DOHH2 (cell line): ENCODE measurements at regions not wholly inside any gene's neighbourhood (a gene's known extent, or its start where the extent isn't known, plus 50 kb on each side); places are given as distances from the start of the nearest gene placed in this dataset.

ENCODE experiments used
- H3F3A ChIP-seq: fragments of 200-600 bp; sonication (generic), shearing (Covaris generic); 2 replicates; pipeline ENCODE4 v1.6.0; 2016; ENCODE audit warnings: antibody characterized with exemption, mild to moderate bottlenecking; ENCODE audit not compliant: control insufficient read depth, insufficient read depth
- H3K27ac ChIP-seq: fragments of 200-600 bp; sonication (generic); 2 replicates; pipeline ENCODE4 v1.5.1; 2014; ENCODE audit warnings: low read depth, mild to moderate bottlenecking, low read length, moderate library complexity
- H3K27me3 ChIP-seq: fragments of 200-600 bp; sonication (generic); 2 replicates; pipeline ENCODE4 v1.6.1; 2014; ENCODE audit warnings: mild to moderate bottlenecking, low read length, mixed read lengths; ENCODE audit not compliant: control insufficient read depth
- H3K36me3 ChIP-seq: fragments of 200-600 bp; sonication (generic); 2 replicates; pipeline ENCODE4 v1.6.1; 2014; ENCODE audit warnings: mild to moderate bottlenecking, low read length, moderate library complexity, mixed read lengths; ENCODE audit not compliant: control insufficient read depth
- H3K4me1 ChIP-seq: fragments of 200-600 bp; sonication (generic); 2 replicates; pipeline ENCODE4 v1.6.1; 2014; ENCODE audit warnings: mild to moderate bottlenecking, low read length, mixed read lengths; ENCODE audit not compliant: control insufficient read depth
- H3K4me2 ChIP-seq: fragments of 200-600 bp; sonication (generic); 2 replicates; pipeline ENCODE4 v1.6.0; 2014; ENCODE audit warnings: mild to moderate bottlenecking, low read length, moderate library complexity
- H3K4me3 ChIP-seq: fragments of 200-600 bp; sonication (generic); 2 replicates; pipeline ENCODE4 v1.5.1; 2014; ENCODE audit warnings: mild to moderate bottlenecking, low read length, mixed read lengths
- H3K79me2 ChIP-seq: fragments of 200-600 bp; sonication (generic); 2 replicates; pipeline ENCODE4 v1.6.1; 2014; ENCODE audit warnings: mild to moderate bottlenecking, low read length, mixed read lengths; ENCODE audit not compliant: control insufficient read depth
- H3K9me2 ChIP-seq: fragments of 200-600 bp; sonication (generic); replicated peaks from 2 replicates; pipeline ENCODE4 v1.6.1; 2014; ENCODE audit warnings: mild to moderate bottlenecking, low read length, mixed read lengths; ENCODE audit not compliant: control insufficient read depth
- H3K9me3 ChIP-seq: fragments of 200-600 bp; sonication (generic); 2 replicates; pipeline ENCODE4 v1.6.1; 2014; ENCODE audit warnings: antibody characterized with exemption, low read length, mixed read lengths; ENCODE audit not compliant: control insufficient read depth, insufficient read depth
- H4K20me1 ChIP-seq: fragments of 200-600 bp; sonication (generic); 2 replicates; pipeline ENCODE4 v1.6.0; 2014; ENCODE audit warnings: low read depth, mild to moderate bottlenecking, antibody characterized with exemption, low read length, moderate library complexity; ENCODE audit not compliant: control insufficient read depth, insufficient read depth
- CTCF ChIP-seq: fragments of 200-600 bp; sonication (generic); IDR thresholded peaks from one replicate; pipeline ENCODE4 v1.5.1; 2014; ENCODE audit warnings: antibody characterized with exemption, mild to moderate bottlenecking, low read depth, low read length; ENCODE audit not compliant: poor library complexity, severe bottlenecking
- EZH2phosphoT487 ChIP-seq: fragments of 200-600 bp; sonication (generic); IDR thresholded peaks from 2 replicates; pipeline ENCODE4 v1.6.1; 2017; ENCODE audit warnings: borderline replicate concordance, mild to moderate bottlenecking, antibody characterized with exemption, low read length, moderate library complexity, mixed read lengths

GRCh38 chr6:148218542-148219258, 123.9 kb upstream of the SASH1 start:
- no peaks in the 10 kb centered on the region for H3K79me2 ChIP-seq

GRCh38 chr6:148221196-148221979, 121.2 kb upstream of the SASH1 start:
- H4K20me1 ChIP-seq: no peaks in the 10 kb centered on the region
- TF ChIP-seq CTCF: no peak
- TF ChIP-seq EZH2phosphoT487: 0 out of 2 replicates have a peak, but pooled peaks have one; percentile 40
- no peaks in the 10 kb centered on the region for H3K4me1 ChIP-seq
- H3K27me3 ChIP-seq: peaks cover 31% of the 10 kb centered on the region
- H3K4me2 ChIP-seq: no peak overlapping the region
- H3K4me3 ChIP-seq: no peak overlapping the region
- no peaks in the 10 kb centered on the region for H3K9me2 ChIP-seq
- no peaks in the 10 kb centered on the region for H3K36me3 ChIP-seq
- H3F3A ChIP-seq: no peaks in the 10 kb centered on the region
- no peaks in the 10 kb centered on the region for H3K9me3 ChIP-seq
- no peaks in the 10 kb centered on the region for H3K79me2 ChIP-seq
- H3K27ac ChIP-seq: no peak overlapping the region

More at GRCh38 chr6:148218542-148219258, 123.9 kb upstream of the SASH1 start:
- Histone ChIP-seq H4K20me1 (no peaks in the 10 kb centered on the region), H3K27me3 (peaks cover 43% of the 10 kb centered on the region), H3K9me2 (no peaks in the 10 kb centered on the region), H3K9me3 (no peaks in the 10 kb centered on the region), H3K27ac (no peak overlapping the region), H3K4me2 (no peak overlapping the region), H3F3A (no peaks in the 10 kb centered on the region), H3K4me1 (no peaks in the 10 kb centered on the region), H3K36me3 (no peaks in the 10 kb centered on the region), H3K4me3 (no peak overlapping the region)
- TF ChIP-seq CTCF: no peak
- TF ChIP-seq EZH2phosphoT487: no peak

GRCh38 chr6:148222376-148222775, 120.3 kb upstream of the SASH1 start:
- Histone ChIP-seq H3K9me3 (no peaks in the 10 kb centered on the region), H3K27me3 (peaks cover 25% of the 10 kb centered on the region)
- TF ChIP-seq CTCF: no peak
- TF ChIP-seq EZH2phosphoT487: no peak

More at GRCh38 chr6:148222376-148222775, 120.3 kb upstream of the SASH1 start:
- no peaks in the 10 kb centered on the region for H3K9me2 ChIP-seq
- no peaks in the 10 kb centered on the region for H4K20me1 ChIP-seq
- no peak overlapping the region for H3K27ac ChIP-seq
- no peaks in the 10 kb centered on the region for H3K4me1 ChIP-seq
- no peak overlapping the region for H3K4me3 ChIP-seq
- no peaks in the 10 kb centered on the region for H3F3A ChIP-seq
- no peaks in the 10 kb centered on the region for H3K79me2 ChIP-seq
- no peak overlapping the region for H3K4me2 ChIP-seq
- H3K36me3 ChIP-seq: no peaks in the 10 kb centered on the region
